MCF 10A (cell line): ENCODE measurements at regions not wholly inside any gene's neighbourhood (a gene's known extent, or its start where the extent isn't known, plus 50 kb on each side); places are given as distances from the start of the nearest gene placed in this dataset.

Source experiments
- BruUV-seq: library from RNA; stranded (reverse); fragments of 400-500 nt; replicated peaks from 2 replicates; lab custom pipeline; 2021; lab: Mats Ljungman, UMichigan
- CTCF ChIA-PET: fragments of 300-600 bp; sonication (Branson Sonifier 250); formaldehyde crosslinking; extraction: SDS; loops from one replicate; lab custom pipeline; 2021; ENCODE audit warnings: antibody characterized with exemption, inconsistent platforms; lab: Yijun Ruan, JAX
- POLR2A ChIA-PET: fragments of 300-600, 350-650 bp; sonication (Branson Sonifier 250); formaldehyde crosslinking; extraction: SDS; loops from one replicate; lab custom pipeline; 2020; ENCODE audit warnings: antibody characterized with exemption, inconsistent platforms; lab: Yijun Ruan, JAX
- DNase-seq: peaks from one replicate; pipeline ENCODE4 v3.0.0-alpha.2; 2018; ENCODE audit not compliant: unreplicated experiment
- H3K27ac Mint-ChIP-seq: one replicate; pipeline ENCODE4 v1.8.0; 2022; ENCODE audit warnings: mild to moderate bottlenecking, low read depth, mixed read lengths; ENCODE audit not compliant: unreplicated experiment
- H3K27me3 Mint-ChIP-seq: one replicate; pipeline ENCODE4 v1.8.0; 2022; ENCODE audit warnings: mixed read lengths; ENCODE audit not compliant: insufficient read depth, unreplicated experiment
- H3K36me3 Mint-ChIP-seq: one replicate; pipeline ENCODE4 v1.8.0; 2022; ENCODE audit warnings: mild to moderate bottlenecking, moderate library complexity, mixed read lengths; ENCODE audit not compliant: insufficient read depth, unreplicated experiment
- H3K4me1 Mint-ChIP-seq: one replicate; pipeline ENCODE4 v1.8.0; 2022; ENCODE audit warnings: mixed read lengths; ENCODE audit not compliant: insufficient read depth, unreplicated experiment
- H3K4me3 Mint-ChIP-seq: one replicate; pipeline ENCODE4 v1.8.0; 2022; ENCODE audit warnings: mild to moderate bottlenecking, moderate library complexity, mixed read lengths; ENCODE audit not compliant: unreplicated experiment
- H3K9me3 Mint-ChIP-seq: one replicate; pipeline ENCODE4 v1.8.0; 2022; ENCODE audit warnings: mixed read lengths; ENCODE audit not compliant: unreplicated experiment
- intact Hi-C: fragments of 100-400 bp; cut with micrococcal nuclease; formaldehyde crosslinking; loops from 2 replicates; pipeline ENCODE4 v1.14.1; 2022
- TF ChIP-seq, protein P1 (sequence below): fragments of 200-600 bp; IDR thresholded peaks from one replicate; pipeline ENCODE4 v1.8.0; 2022; ENCODE audit warnings: antibody characterized with exemption, mild to moderate bottlenecking; ENCODE audit not compliant: unreplicated experiment

DNA sequence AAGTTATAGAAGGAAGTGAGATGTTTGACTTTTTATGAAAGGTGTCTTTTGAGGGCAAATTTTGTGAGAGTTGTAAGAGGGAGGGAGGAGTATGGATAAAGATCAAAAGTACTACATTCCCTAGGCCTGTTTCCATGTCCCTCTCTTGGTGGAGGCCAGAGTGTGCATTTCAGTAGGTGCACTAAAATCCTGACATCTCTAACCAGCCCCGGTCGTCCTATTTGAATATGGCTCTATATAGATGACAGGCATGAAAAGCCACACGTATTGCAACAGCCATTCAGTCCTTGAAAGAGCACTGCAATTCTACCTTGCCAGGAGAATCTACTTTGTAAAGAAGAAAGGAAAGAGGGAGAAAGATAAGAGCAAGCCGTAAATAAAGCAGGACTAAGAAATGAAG lies 510.1 kb downstream of the IRS2 start:
- intact Hi-C loops: loop anchor here (10.0 kb wide), 1 partner anchor 739 kb away; no protein-coding TSS in a partner anchor
- CTCF ChIA-PET: no interaction called here

DNA sequence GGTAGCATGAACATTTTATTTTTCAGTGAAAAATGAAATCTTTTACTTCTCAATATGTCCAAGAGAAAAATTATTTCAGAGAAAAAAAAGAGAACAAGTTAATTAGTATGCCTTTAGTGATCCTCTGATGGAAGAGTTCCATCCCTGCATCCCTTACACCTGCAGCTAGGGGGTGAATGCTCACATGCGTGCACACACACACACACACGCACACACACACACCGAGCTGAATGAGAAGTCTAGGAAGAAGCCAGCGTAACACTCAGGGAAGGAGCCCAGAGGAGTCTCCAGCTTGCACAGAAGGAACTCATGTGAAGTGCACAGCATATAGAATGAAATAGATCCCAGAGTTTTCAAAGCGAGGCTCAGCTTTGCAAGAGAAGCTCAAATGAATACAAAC lies 510.5 kb downstream of the IRS2 start:
- no peaks in the 10 kb centered on the region for H3K9me3 Mint-ChIP-seq
- peaks cover 54% of the 10 kb centered on the region for H3K36me3 Mint-ChIP-seq
- peaks cover 15% of the 10 kb centered on the region for H3K4me1 Mint-ChIP-seq
- ChIA-PET CTCF (no interaction called here), POLR2A (interaction anchor here (0.6 to 1.0 kb wide), 2 partner anchors 119 to 161 kb away, joined by 3 read pairs; no protein-coding TSS in a partner anchor)
- TF ChIP-seq, protein P1, sequence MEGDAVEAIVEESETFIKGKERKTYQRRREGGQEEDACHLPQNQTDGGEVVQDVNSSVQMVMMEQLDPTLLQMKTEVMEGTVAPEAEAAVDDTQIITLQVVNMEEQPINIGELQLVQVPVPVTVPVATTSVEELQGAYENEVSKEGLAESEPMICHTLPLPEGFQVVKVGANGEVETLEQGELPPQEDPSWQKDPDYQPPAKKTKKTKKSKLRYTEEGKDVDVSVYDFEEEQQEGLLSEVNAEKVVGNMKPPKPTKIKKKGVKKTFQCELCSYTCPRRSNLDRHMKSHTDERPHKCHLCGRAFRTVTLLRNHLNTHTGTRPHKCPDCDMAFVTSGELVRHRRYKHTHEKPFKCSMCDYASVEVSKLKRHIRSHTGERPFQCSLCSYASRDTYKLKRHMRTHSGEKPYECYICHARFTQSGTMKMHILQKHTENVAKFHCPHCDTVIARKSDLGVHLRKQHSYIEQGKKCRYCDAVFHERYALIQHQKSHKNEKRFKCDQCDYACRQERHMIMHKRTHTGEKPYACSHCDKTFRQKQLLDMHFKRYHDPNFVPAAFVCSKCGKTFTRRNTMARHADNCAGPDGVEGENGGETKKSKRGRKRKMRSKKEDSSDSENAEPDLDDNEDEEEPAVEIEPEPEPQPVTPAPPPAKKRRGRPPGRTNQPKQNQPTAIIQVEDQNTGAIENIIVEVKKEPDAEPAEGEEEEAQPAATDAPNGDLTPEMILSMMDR: no peak
- BruUV-seq: no TSS peak
- no peak overlapping the region for H3K4me3 Mint-ChIP-seq
- H3K27me3 Mint-ChIP-seq: no peaks in the 10 kb centered on the region
- no peak overlapping the region for H3K27ac Mint-ChIP-seq
- intact Hi-C loops: loop anchor here (10.0 kb wide), 1 partner anchor 739 kb away; no protein-coding TSS in a partner anchor
- peak; percentile 41 for DNase-seq

More for the DNA sequence above, 510.1 kb downstream of the IRS2 start:
- no TSS peak for BruUV-seq
- Mint-ChIP-seq H3K9me3 (no peaks in the 10 kb centered on the region), H3K4me3 (no peak overlapping the region), H3K27me3 (no peaks in the 10 kb centered on the region), H3K4me1 (peaks cover 11% of the 10 kb centered on the region), H3K27ac (no peak overlapping the region), H3K36me3 (peaks cover 50% of the 10 kb centered on the region)
- DNase-seq: no peak
- TF ChIP-seq, protein P1: no peak
- POLR2A ChIA-PET: interaction anchor here (0.6 to 1.0 kb wide), 2 partner anchors 120 to 161 kb away, joined by 3 read pairs; no protein-coding TSS in a partner anchor

DNA sequence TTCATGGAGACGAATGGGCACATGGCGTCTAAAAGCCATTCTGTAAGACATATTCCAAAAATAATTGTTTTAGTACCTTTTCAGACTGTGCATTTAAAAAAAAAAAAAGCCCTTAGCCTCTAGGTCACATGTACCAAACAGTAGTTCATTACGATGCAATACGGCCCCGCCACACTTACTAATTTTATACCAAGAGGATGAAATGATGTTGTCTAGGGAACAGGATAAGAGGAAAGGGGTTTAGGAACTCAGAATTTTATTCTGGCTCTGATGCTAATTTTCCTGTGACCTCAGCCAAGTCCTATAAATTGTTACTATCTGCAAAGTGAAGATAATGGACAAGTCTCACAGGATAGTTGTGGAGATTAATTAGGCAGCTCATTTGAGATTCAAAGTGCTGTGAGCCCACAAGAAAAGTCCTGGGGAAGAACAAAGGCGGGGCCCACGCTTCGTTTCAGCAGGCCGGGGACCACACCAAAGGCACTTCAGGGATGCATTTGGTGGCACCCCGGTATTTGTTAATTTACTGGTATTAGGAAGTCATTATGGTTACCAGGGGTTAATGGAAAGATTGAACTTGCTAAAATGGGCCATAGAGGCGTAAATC lies 511.1 kb downstream of the IRS2 start:
- peaks cover 16% of the 10 kb centered on the region for H3K4me1 Mint-ChIP-seq
- peak overlapping the region; percentile 64 for H3K4me3 Mint-ChIP-seq

More for the DNA sequence above, 511.1 kb downstream of the IRS2 start:
- H3K36me3 Mint-ChIP-seq: peaks cover 60% of the 10 kb centered on the region
- ChIA-PET POLR2A (interaction anchor here (0.9 to 4.3 kb wide), 4 partner anchors 17 to 439 kb away, joined by 3 to 37 read pairs (median 5); no protein-coding TSS in a partner anchor), CTCF (interaction anchor here (0.6 kb wide), 1 partner anchor 205 kb away, joined by 4 read pairs; no protein-coding TSS in a partner anchor)
- BruUV-seq: no TSS peak
- intact Hi-C loops: loop anchor here (10.0 kb wide), 1 partner anchor 740 kb away; no protein-coding TSS in a partner anchor
- TF ChIP-seq, protein P1: no peak
- no peaks in the 10 kb centered on the region for H3K27me3 Mint-ChIP-seq
- DNase-seq: no peak
- H3K9me3 Mint-ChIP-seq: no peaks in the 10 kb centered on the region
- H3K27ac Mint-ChIP-seq: no peak overlapping the region
